ENCODE measurements at regions not wholly inside any gene's neighbourhood (a gene's known extent, or its start where the extent isn't known, plus 50 kb on each side); places are given as distances from the start of the nearest gene placed in this dataset.

DNA sequence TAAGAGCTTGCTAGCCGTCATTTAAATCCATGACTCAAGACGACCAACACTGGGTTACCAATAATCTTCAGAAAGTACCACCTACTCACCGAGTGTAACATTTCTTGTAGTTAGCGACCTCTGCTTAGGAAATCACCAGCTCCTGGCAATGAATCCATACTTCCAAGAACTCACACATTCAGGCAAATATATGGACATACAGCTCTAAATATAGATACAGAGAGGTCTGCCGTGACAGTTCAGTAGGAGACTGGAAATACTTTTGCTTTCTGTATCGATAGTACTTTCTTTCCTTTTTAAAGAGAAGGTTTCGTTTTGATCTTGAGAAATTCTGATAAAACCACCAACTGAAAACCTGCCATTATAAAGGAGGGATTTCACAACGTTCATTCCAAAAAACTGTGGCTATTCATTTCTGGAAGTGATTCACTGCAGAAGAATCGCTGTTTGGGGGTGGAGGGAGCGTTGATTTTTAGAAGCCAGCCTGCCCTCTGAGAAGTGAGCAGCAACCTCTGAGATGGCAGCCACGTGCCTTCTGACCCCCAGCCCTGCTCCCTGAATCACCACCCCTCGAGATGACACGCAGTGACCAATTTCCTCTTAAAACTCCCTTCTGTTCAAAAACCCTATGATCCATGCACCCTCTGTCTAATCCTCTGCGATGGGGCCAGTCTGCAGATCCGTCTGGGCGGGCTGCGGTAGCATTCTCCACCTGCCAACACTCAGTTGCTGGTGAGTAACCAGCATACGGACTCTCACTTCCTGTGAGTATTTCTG lies 179.0 kb upstream of the KLF14 start:
- DNase-seq: peak; percentile 93

DNA sequence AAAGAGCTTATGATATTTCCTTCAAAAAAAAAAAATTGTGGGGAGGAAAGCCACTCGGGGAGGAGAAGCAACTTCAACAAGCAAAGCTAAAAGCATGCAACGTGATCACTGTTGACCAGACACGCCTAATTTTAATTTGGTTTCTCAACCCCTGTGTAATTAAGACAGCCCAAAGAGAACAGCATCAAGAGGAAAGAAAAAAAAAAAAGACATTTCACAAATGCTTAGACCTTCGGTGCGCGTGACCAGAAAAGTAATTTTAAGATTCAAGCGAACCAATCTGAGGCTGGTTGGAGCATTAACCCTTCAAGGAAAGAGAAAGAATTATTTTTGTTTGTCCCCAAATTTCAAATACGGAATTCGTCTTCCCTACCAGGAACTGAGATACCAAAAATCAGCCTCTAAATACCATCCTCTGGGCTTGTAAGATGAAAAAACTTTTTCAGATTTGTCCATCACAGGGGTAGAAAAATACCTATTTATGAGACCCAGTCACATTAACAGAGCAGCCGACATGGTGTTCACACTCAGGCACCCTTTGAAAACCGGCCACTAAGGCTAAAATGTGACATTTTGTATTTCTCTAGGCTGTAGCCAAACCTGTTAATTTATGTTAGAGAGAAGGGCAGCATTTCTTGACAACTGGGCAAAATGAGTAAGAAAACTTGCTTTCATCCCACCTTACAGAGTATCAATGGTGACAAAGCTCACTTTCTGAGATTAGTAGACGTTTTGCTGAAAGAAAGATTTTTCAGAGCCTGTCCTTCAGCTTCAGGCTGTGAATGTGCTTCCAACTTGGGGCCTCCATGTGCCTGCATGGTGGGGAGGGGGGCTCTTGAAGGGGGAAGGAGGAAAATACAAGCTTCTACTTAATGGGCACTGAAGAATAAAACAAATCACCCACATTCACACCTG lies 179.9 kb upstream of the KLF14 start:
- DNase-seq: no peak

DNA sequence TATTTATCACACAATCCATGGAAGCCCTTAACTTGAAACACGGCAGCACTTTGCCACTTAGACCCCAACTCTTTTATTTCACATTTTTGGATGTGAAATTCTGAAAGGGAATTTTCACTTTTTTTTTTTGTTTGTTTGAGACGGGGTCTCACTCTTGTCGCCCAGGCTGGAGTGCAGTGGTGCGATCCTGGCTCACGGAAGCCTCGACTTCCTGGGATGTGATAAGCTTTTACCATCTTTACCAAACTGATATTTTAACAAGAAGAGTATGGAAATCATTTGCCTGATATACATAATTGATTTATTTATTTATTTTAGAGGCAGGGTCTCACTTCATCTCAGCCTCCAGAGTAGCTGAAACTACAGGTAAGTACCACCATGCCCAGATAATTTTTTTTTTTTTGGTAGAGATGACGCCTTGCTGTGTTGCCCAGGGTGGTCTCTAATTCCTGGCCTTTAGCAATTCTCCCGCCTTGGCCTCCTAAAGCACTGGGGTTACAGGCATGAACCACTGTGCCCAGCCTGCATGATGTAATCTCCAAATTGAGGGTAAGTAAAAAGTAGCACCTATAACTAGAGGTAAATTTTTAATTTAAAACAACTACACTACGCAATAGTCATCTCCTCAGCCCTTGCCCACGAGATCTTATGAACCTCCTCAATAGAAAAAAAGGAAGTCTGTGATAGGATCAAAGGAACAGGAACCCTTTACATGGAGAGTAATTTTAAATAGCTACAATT lies 180.7 kb upstream of the KLF14 start:
- no peak for DNase-seq

DNA sequence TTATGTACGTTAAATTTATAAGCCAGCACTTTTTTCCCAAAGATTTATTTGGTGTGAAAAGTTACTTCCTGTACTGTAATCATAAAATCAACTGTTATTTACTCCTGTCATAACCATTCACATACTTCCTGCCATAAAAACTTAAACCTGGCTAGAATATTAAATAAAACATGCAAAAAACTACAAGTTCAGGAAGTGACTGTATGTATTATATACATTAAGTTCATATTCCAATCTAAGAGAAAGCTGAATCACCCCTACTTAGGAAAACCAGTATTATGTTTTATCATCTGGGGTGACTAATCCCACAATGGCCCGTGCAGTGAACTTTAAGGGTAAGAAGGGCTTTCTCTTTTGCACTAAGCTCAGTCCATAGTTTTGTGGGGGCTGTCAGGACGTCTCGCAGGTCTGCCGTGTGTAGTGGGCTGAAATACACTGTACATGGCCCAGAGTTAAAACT lies 183.7 kb upstream of the KLF14 start:
- DNase-seq: no peak

DNA sequence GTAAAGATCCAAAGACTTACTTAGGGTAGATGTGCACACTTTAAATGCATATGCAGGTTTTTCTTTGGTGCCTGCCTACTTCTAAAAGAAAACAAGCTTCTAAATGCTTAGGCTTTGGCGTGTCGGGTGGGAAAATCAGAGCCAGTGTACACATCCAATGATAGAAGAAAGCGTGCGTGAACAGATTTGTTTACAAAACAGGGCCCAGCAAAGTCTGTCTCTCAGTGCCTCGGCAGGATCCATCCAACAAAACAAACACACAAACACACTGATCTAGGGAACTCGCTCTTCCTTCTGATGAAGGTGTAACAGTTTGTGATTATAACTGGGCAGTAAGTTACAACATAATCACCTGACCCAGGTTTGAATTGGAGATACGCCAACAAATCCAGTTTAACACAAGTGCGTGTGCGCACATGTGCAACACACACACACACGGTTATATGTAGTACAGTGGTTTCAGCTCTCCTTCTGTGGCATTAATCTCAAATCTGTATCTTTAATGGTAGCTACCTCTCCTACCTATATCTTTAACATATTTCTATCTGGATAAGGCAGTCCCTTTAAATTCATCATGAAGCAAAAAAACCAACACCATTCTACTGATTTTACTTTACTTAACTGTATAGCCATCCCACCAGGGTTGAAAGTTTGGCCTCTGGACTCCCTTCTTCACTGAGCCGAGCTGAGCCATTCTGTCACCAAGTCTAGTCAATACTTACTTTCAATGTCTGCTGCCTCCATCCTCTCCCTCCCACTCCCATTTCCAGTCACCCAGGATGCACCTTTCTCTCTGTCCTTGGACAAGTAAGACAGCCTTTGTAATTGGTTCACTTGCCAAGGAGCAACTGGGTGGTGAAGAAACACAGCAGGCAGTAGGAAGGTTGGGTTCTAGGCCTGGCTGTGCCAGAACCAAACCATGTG lies 184.4 kb upstream of the KLF14 start:
- DNase-seq: peak; percentile 73

DNA sequence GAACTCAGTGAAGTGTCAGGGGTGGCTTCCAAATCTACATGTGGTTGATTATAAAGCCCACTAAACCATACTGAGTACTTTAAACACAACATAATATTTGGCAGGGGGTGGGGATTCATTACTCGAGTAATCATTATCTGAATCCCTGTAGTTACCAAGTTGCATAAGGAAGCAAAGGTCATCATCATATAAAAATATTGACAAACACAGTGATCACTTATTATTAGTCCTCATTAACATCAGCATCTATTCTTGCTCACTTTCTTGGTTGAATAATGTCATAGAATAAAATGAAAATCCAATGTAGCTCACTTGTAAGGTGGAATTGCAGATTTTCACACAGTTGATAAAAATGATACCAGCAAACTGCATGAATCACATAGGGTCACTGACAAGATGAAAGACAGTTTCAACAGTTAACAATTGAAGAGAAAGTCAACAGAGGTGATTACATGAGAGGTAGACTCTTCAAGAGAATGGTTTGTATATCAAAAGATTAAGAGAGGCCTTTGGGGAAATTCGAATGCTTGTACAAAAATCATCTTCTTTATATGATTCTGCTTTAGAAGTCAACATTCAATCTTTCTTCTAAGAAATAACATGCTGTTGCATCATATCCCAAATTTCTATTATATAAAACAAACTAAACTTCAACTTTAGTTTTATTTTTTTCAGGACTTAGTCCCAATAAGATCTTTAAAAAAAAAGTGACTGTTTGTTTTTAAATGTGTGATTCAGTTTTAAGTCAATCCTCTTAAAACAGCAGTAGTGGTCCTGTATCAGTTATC lies 185.5 kb upstream of the KLF14 start:
- DNase-seq: no peak

DNA sequence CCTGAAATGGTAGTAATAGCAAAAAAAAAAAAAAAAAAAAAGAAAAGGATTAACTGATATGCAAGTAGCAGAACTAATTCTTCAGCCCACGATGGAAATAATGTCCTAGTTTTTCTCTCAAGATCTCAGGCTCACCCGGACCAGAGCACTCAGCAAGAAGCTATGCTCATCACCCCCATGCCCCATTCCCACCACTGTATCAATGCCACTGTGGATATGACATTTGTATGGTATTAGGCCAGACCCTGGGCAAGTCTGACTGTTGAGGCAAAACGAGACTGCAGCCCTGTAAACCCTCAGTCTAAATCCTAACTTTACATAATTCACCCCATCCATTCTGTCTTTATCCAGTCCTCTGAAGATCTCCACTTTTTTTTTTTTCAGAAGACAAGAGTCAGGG lies 186.1 kb upstream of the KLF14 start:
- no peak for DNase-seq

DNA sequence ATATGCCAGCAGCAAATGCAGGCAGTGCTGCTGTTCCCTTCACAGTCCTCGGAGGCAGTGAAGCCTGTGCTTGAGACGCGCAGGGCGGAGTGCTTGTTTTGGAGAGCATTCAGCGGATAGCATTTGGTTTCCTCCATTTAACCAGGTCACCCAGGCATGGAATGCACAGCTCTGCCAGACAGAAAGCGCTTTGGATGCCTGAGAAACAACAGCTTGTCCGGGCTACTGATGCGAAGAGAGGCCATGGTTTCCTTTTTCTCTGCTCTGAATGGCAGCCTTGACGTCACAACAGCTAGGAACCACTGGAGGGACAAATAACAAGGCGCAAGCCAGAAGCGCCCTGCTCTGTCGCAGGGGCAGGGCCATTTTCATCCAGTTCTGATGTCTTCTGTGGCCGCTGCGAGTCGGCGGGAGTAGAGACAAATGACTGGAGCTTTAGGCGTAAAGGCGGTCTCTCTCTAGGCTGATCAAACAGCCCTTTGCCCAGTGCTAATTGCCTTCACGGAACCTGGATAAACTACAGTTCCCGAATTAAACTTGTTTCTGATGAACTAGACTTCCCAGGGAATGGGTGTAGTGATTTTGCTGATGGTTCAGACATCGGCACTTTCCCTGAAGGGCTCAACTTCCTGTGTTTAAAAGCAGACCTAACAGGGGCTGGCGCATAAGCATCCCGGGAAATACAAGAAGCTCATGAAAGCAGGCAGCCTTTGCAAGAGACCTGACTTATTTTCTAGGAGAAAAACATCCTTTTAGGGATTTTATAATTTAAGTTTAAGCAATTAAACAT lies 187.6 kb upstream of the KLF14 start:
- DNase-seq: no peak

DNA sequence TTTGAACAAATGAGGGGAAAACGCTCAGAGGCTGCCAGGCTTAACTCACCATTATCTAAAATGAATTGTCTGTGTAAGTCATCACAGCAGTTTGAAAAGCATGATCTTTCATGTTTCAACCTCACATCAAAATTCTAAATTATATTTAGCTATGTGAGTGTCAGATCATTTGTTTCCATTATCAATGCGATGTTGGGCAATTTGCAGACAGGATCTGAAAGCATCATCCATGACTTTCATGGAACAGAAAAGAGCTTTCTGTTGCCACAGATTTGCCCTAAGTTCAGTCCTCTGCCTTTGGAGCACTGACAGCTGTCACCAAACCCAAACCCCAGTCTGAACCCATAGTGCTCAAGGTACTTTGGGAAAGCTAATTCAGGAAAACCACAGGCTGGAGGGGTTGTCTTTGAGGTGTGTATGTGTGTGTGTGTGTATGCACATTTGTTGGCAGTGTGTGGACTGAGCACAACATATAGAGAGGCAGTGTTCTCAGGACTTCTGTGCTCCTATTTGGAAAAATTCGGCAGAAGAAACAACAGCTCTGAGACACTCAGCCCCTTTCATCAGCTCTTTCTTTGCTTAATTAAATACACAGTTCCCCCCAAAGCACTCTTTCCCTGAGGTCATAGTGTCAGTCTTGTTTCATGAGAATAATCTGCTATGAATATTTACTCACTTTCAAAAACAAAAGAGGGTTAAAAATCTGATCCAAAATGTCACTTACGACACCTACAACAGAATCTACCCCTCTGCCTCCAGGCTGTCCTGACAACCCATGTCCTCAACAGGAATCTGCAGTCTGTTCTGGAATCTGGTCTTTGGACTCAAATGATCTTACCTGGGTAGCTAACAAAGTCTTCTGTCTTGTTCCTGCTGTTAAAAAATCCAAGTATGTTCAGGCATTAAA lies 188.5 kb upstream of the KLF14 start:
- DNase-seq: no peak

DNA sequence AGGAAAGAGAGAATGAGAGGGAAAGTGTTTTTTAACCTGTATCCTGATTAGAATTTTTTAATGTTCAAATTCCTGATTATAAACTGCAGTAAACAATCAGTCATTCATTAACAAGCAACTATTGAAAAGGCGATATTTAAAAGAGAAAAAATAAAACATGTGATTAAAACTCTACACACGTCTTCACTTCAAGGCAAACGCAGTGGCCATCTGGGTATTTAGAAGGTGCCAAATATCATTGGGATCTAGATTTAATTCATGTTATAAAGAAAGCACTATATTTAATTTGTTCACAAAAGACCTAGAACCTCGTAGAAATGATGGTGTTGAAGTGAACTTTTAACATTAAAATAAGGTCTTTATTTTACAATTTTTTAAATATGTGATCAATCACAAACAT lies 189.4 kb upstream of the KLF14 start:
- no peak for DNase-seq

DNA sequence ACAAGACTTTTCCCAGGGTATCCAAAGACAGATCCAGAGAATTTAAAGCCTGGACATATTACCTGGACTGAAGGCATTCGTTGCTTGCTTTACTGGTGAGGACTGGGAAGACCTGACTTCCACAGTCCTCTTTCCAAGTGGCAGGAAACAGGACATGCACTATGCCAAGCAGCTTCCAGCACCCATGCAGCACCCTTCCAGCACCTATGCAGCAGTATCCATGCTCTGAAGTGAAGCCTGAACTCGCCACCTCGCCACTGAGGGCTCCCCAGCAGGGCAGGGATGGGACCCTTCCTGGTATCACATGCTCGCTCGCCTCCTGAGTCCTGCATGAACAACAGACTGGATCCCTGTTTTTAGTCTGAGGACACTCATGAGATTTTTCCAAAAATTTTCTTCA lies 189.9 kb upstream of the KLF14 start:
- DNase-seq: no peak

DNA sequence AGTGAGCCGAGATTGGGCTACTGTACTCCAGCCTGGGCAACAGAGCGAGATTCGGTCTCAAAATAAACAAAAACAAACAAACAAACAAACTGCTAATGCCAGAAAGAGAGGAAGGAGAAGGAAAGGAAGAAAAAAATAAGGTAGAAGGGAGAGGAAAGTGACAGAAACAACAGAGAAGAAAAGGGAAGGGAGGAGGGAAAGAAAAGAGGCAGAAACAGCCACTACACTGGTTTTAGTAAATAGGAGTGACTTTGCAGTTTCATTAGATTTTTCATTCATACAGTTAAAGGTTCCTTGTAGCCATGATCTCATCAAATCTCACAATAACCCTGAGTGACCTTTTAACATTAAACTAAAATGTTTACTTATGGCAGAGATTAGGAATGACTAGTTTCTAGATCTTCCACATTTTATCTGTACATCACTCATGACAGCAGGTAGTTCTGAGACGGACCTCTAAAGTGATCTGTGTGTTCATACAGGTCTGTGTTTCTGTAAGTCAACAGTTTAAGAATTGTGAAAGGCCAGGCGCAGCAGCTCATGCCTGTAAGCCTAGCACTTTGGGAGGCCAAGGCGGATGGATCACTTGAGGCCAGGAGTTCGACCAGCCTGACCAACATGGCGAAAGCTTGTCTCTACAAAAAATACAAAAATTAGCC lies 191.3 kb upstream of the KLF14 start:
- no peak for DNase-seq

DNA sequence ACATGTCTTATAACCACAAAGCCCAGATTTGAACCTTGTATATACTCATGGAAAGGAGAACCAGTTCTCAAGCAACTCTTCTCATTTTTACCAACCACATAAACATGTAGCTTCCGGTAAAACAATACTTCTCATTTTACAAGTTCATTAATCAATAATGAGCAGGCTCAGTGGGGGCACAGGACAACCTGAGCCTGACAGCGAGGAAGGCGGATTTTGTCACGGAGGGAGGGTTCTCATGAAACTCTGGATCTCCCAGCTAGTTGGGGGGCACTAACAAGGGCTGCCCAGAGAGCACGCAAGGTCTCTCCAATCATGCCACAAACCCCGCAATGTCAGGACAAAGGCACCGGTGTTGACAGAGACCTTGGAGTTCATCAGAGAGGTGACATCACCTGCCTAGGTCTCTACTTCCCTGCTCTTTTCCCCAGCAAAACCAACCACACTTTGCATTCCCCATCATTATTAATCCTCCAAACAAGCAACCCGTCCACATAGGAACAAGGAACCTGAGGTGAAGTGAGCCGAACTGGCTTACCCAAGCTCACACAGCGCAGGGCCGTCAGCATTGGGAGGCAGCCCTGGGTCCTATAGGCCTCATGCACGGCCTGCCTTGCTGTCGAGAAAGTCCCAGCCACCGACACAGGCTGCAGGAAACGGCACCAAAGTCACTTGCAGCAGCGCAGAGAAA lies 192.1 kb upstream of the KLF14 start:
- DNase-seq: no peak

DNA sequence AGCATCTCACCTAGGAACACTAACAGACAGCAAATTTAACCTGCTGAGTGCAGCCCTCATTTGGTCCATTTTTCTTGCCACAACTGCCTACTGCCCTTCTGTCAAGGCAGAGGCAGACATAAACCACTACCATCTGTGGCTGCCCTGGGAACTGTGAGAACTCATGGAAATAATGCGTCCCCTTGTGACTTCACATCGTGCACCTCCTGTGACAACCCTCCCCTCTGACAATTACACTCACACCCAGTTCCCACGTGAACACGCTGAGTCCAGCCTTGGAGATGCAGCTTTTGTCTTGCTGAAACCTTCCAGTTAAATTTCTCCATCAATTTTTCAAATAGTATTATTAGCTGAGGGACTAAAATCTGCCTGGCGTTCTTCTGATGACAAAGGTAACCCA lies 193.1 kb upstream of the KLF14 start:
- DNase-seq: no peak

DNA sequence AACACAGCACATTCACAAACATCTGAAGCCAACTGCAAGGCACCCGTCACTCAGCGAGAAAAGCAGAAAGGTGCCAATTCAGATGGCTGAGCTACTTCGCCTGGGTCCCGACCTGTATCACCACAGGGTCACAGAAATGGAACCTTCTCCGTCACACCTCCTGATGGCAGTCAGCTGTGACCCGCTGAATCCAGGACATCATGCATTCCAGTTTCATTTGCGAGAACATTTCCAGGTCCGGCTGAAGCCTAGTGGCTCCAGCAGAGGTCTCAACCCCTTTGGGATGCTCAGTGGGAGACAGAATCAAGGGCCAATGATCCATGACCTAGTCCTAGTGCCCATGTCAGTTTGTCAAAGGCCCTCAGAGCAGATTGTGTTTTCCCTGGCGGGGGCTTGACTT lies 193.6 kb upstream of the KLF14 start:
- no peak for DNase-seq

DNA sequence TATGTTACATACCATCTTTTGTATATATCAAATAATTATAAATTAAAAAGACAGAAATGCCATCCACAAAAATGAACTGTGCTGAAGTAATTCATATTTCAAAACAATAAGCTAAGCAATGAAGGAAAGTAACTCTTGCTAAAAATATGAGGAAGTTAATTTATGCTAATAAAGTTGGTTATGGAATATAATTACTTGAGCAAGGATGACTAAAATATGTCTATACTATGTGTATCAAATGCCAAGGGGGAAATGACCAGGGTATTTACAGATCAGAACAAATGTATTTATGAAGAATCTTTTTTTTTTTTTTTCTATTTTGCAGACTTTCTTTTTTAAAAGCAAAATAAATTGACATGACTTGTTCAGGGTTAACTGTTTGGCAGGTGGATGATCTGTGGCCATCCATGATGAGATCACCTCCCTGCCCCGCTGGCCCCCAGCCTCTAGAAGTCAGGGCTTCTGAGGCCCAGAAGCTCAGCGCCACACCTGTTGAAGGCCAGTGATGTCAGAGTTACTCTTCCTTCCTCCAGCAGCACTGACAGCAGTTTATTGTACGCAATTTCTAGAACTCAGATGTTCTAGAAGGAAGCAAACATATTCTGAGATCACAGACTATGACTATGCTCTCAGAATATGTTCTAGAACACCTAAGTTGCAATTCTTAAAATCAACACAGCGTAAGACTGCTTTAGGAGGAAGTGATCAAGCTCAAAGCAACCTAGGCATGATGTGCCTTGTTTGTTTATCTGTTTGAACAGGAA lies 196.1 kb upstream of the KLF14 start:
- DNase-seq: no peak

DNA sequence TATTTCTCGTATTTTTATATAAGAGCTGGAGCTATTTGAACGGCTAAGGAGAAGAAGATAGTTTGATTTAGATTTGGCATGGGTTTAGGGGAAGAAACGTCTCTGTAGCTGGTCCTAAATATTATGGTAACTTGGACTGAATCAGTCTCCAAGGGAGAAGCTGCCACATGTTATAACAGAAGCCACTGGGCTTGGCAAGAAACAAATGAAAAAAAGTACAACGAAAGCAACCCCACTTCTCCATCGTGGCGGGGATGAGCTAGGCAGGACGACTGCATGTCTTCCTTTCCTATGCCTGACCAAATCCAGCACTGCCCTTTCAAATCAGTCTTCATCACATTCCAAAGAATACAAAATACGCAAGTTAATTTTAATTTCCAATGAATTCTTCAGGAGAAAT lies 196.7 kb upstream of the KLF14 start:
- no peak for DNase-seq

DNA sequence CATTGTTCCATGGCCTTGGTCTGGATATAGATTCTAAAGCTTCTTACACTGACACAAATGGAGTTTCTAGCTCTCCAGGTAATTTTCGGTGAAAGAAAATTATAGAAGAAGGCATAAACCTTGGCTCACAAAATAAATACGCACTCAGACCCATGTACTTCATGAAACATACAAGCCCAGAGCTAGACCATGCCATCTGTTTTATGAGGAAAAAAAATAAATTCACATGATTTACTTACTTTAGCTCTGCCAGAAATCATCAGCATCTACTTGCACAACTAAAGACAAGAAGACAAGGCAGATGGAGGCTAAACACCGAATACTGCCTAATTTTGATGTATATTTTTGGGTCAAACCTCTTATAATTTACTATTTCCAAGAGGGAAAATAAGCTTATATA lies 197.4 kb upstream of the KLF14 start:
- DNase-seq: no peak
